ENCODE measurements at regions not wholly inside any gene's neighbourhood (a gene's known extent, or its start where the extent isn't known, plus 50 kb on each side); places are given as distances from the start of the nearest gene placed in this dataset.
A peak's percentile ranks its signal among the peaks of the same experiment; 100 is the strongest.

GRCh38 chr12:107549651-107550480, 135.7 kb upstream of the PWP1 start:
- no peaks in the 10 kb centered on the region for H3K4me1 Mint-ChIP-seq
- no peak overlapping the region for H3K4me3 Mint-ChIP-seq
- H3K27ac Mint-ChIP-seq = no peak overlapping the region
- no peak for ATAC-seq (replicated peaks)
- H3K36me3 Mint-ChIP-seq (ENCODE audit: low read depth) = peaks cover 12% of the 10 kb centered on the region
- H3K27me3 Mint-ChIP-seq = no peaks in the 10 kb centered on the region
- peaks cover 10% of the 10 kb centered on the region for H3K9me3 Mint-ChIP-seq

GRCh38 chr12:107551434-107551833, 134.2 kb upstream of the PWP1 start:
- ATAC-seq (replicated peaks) = no peak
- no peaks in the 10 kb centered on the region for H3K4me1 Mint-ChIP-seq
- no peak overlapping the region for H3K4me3 Mint-ChIP-seq
- peaks cover 3% of the 10 kb centered on the region for H3K36me3 Mint-ChIP-seq (ENCODE audit: low read depth)
- H3K27me3 Mint-ChIP-seq = no peaks in the 10 kb centered on the region
- H3K27ac Mint-ChIP-seq = no peak overlapping the region
- peaks cover 4% of the 10 kb centered on the region for H3K9me3 Mint-ChIP-seq

DNA sequence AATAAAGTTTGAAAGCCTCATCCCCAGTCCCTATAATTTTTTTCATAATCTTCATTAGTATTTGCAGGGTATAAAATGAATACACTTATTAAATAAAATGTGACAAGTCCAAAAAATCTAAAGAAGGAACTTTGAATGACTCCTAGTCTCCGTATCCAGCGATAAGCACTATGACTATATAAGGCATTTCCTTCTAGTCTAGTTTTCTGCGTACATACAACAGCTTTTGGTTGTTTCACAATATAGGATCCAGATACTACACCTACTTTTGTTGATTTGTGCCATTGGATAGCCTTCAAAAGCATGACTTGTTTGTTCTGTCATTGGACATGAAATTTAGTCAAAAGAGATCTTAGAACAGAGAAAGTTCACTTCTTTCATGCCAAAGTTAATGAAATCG, 133.3 kb upstream of the PWP1 start:
- H3K36me3 Mint-ChIP-seq (ENCODE audit: low read depth) = no peaks in the 10 kb centered on the region
- peaks cover 2% of the 10 kb centered on the region for H3K9me3 Mint-ChIP-seq
- ATAC-seq (replicated peaks) = no peak

DNA sequence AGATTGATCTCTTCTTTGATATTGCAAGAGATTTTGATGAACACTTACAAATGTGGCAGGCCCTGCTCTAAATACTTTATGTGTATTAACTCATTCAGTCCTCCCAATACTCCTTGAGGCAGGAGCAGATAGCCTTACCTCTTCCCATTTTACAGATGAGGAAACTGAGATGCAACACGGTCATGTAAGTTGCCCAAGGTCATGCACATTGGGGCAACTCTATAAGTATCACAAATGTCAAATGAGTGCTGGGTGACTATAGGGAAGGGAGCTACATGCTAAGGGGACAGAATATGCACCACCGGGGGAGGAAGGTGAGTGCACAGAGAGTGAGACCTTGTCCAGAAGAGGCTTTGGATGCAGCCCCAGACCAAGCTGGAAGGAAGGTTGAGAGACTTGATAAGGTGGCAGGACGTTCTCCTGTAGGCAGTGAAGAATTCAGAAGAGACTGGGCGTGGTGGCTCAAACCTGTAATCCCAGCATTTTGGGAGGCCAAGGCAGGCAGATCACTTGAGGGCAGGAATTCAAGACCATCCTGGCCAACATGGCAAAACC, 132.3 kb upstream of the PWP1 start:
- no peaks in the 10 kb centered on the region for H3K4me1 Mint-ChIP-seq
- H3K36me3 Mint-ChIP-seq (ENCODE audit: low read depth) = no peaks in the 10 kb centered on the region
- no peak overlapping the region for H3K4me3 Mint-ChIP-seq
- H3K27ac Mint-ChIP-seq = no peak overlapping the region
- no peak for ATAC-seq (replicated peaks)
- no peaks in the 10 kb centered on the region for H3K9me3 Mint-ChIP-seq
- no peaks in the 10 kb centered on the region for H3K27me3 Mint-ChIP-seq

More for the DNA sequence above, 133.3 kb upstream of the PWP1 start:
- Mint-ChIP-seq H3K4me3 (no peak overlapping the region), H3K27me3 (no peaks in the 10 kb centered on the region), H3K27ac (no peak overlapping the region), H3K4me1 (no peaks in the 10 kb centered on the region)

GRCh38 chr12:107554941-107555340, 130.7 kb upstream of the PWP1 start:
- H3K27me3 Mint-ChIP-seq = no peaks in the 10 kb centered on the region
- H3K36me3 Mint-ChIP-seq (ENCODE audit: low read depth) = no peaks in the 10 kb centered on the region
- no peaks in the 10 kb centered on the region for H3K9me3 Mint-ChIP-seq
- no peak for ATAC-seq (replicated peaks)
- no peak overlapping the region for H3K4me3 Mint-ChIP-seq
- H3K4me1 Mint-ChIP-seq = no peaks in the 10 kb centered on the region
- no peak overlapping the region for H3K27ac Mint-ChIP-seq

DNA sequence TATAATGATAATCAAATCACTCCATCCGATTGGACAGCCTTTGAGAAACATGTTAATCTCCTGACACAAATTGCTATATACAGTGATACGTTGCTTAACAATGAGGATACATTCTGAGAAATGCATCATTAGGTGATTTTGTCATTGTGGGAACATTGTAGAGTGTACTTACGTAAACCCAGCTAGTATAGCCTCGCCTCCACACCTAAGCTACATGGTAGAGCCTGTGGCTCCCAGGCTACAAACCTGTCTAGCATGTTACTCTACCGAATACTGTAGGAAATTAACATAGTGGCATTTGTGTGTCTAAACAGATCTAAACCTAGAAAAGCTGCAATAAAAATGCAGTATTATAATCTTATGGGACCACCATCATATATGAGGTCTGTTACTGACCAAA, 128.6 kb upstream of the PWP1 start:
- H3K4me1 Mint-ChIP-seq = no peaks in the 10 kb centered on the region
- H3K27me3 Mint-ChIP-seq = no peaks in the 10 kb centered on the region
- H3K4me3 Mint-ChIP-seq = no peak overlapping the region
- H3K9me3 Mint-ChIP-seq = no peaks in the 10 kb centered on the region
- H3K27ac Mint-ChIP-seq = no peak overlapping the region
- no peaks in the 10 kb centered on the region for H3K36me3 Mint-ChIP-seq (ENCODE audit: low read depth)
- ATAC-seq (replicated peaks) = no peak

DNA sequence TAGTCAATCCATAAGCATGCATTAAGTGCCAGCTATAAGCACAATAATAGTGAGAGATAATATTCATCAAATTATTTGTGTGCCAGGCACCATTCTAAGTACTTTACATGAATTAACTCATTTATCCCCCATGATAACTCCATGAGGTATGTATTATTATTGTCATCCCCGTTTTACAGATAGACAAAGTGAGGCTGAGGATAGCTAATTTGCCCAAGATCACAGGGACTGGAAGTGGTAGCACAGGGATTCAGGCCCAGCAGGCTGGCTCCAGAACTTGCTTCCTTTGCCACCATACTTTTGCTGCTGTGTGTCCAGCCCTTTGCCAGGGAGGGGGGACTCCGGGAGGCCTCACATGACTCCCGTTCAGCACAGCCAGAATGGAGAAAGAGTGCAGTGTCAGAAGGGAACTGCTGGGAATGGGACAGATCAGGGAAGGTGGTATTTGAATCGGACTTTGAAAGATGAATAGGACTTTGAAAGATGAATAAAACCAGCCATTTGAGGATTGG, 128.0 kb upstream of the PWP1 start:
- no peaks in the 10 kb centered on the region for H3K27me3 Mint-ChIP-seq
- H3K4me3 Mint-ChIP-seq = no peak overlapping the region
- no peak for ATAC-seq (replicated peaks)
- no peaks in the 10 kb centered on the region for H3K4me1 Mint-ChIP-seq
- H3K9me3 Mint-ChIP-seq = no peaks in the 10 kb centered on the region
- H3K36me3 Mint-ChIP-seq (ENCODE audit: low read depth) = no peaks in the 10 kb centered on the region
- H3K27ac Mint-ChIP-seq = peak overlapping the region; percentile 68

DNA sequence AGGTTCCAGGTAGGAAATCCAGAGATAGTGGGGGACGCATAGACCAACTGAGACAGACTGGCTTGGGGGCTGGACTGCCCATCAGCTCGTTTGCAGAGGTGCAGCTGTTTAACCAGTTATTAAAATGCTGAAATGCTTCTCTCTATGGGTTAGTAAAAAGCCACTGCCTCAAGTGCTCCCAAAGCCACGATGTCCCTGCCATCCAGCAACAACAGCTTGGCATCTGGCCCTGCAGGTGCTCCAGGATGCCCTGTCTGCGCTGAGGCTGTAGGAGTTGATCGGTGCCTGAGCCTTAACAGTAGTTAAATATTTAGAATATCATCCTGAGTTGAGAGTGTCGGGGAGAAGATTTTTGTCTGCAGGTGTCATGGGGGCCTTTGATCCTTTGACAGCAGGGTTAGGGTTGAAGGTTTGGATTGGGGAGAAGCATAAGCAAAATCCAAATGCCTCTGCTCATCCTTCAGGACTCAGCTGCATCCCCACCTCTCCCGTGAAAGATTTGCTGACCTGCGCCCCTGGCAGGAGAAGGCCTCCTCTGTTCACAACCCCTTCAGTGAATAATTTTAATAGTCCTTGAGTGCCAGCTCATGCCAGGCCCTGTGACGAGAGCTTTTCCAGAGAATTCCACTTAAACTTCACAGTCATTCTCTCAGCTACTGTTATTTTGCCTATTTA, 127.3 kb upstream of the PWP1 start:
- Mint-ChIP-seq H3K27me3 (no peaks in the 10 kb centered on the region), H3K9me3 (no peaks in the 10 kb centered on the region), H3K27ac (peak overlapping the region; percentile 68), H3K36me3 (ENCODE audit: low read depth) (no peaks in the 10 kb centered on the region), H3K4me1 (peaks cover 1% of the 10 kb centered on the region), H3K4me3 (no peak overlapping the region)
- no peak for ATAC-seq (replicated peaks)

DNA sequence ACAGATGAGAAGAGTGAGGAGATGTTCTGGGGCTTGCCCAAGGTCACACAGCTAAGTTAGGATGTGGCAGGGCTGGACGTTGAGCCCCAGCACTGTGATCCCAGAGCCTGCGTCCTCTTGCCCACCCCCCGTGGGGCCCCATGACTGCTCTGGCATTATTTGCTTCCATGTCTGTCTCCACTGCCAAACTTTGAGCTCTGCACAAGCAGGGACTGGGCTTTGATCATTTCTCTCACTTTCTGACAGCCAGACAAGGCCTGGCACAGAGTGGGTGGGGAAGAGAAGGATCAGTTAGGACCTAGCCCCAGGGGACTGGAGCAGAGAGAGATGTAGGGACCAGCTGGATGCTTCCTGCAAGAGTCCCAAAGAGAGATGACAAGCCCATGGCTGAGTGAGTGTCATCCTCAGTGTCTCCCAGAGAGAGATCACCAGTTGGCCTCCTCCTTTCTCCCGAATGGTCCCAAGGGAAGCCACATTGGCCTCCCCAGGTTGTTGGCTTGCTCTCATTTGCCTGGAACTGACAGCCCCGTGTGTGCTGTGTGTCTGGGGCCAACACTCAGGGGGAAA, 126.7 kb upstream of the PWP1 start:
- no peak overlapping the region for H3K4me3 Mint-ChIP-seq

DNA sequence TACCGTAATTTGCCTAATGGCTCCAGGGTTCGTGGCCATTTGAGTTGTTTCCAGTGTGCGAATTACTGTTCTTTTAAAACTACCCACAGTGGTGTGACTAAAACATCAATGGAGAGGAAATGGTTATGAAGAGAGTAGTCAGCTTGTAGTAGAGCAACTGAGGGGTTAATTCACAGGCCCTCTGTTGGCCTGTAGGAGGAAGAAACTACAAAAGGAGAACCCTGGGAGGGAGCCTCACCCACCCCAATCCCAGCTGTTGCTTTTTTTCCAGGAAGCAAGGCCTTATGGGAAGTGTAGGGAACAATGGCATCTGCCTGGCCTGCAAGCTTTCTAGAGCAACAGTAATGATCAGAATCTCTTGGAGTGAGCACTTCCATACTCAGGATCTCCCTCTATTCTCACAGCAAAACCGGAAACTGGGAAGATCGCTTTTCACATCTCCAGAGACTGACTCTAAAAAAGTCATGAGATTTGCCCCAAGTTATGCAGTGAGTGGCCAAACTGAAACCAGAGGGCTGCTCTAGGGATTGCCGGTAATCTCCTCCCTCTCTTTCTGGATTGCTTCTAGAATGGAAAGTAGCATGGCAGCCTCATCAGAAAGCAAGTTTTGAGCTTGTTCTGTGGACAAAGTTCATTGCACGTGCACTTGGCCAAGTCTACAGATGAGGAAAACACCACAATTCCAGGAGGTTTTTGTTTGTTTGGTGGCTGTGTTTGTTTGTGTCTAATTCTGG, 125.3 kb upstream of the PWP1 start:
- no peak for ATAC-seq (replicated peaks)
- H3K9me3 Mint-ChIP-seq = no peaks in the 10 kb centered on the region
- no peak overlapping the region for H3K4me3 Mint-ChIP-seq
- no peak overlapping the region for H3K27ac Mint-ChIP-seq
- H3K36me3 Mint-ChIP-seq (ENCODE audit: low read depth) = no peaks in the 10 kb centered on the region
- H3K27me3 Mint-ChIP-seq = no peaks in the 10 kb centered on the region
- peaks cover 6% of the 10 kb centered on the region for H3K4me1 Mint-ChIP-seq

More for the DNA sequence above, 126.7 kb upstream of the PWP1 start:
- H3K9me3 Mint-ChIP-seq = no peaks in the 10 kb centered on the region
- ATAC-seq (replicated peaks) = no peak
- no peak overlapping the region for H3K27ac Mint-ChIP-seq
- H3K4me1 Mint-ChIP-seq = peaks cover 6% of the 10 kb centered on the region
- no peaks in the 10 kb centered on the region for H3K27me3 Mint-ChIP-seq
- no peaks in the 10 kb centered on the region for H3K36me3 Mint-ChIP-seq (ENCODE audit: low read depth)

GRCh38 chr12:107560899-107561285, 124.7 kb upstream of the PWP1 start:
- no peaks in the 10 kb centered on the region for H3K9me3 Mint-ChIP-seq
- no peaks in the 10 kb centered on the region for H3K36me3 Mint-ChIP-seq (ENCODE audit: low read depth)
- H3K4me1 Mint-ChIP-seq = peaks cover 6% of the 10 kb centered on the region
- H3K27ac Mint-ChIP-seq = no peak overlapping the region
- H3K4me3 Mint-ChIP-seq = no peak overlapping the region
- H3K27me3 Mint-ChIP-seq = no peaks in the 10 kb centered on the region
- ATAC-seq (replicated peaks) = no peak

DNA sequence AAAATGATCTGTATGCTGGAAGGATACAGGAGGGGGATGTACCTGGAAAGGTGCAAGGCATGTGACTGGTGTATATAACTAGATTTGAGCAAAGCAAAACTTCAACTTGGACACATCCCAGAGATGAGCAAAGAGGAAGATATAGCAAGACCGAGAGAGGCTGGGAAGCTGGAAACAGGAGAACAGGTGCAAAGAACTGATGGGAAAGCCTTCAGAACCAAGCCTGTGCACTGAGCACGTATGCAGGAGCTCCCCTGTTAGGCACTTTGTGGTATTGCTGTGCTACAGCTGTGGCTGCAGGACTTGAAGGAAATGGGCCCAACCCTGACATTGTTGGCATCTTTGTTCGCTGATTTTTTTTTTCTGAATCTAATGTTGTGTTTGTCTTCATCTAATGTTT, 120.7 kb upstream of the PWP1 start:
- no peaks in the 10 kb centered on the region for H3K36me3 Mint-ChIP-seq (ENCODE audit: low read depth)
- H3K4me1 Mint-ChIP-seq = peaks cover 6% of the 10 kb centered on the region
- no peaks in the 10 kb centered on the region for H3K9me3 Mint-ChIP-seq
- no peak overlapping the region for H3K4me3 Mint-ChIP-seq
- no peaks in the 10 kb centered on the region for H3K27me3 Mint-ChIP-seq
- no peak overlapping the region for H3K27ac Mint-ChIP-seq
- ATAC-seq (replicated peaks) = no peak

DNA sequence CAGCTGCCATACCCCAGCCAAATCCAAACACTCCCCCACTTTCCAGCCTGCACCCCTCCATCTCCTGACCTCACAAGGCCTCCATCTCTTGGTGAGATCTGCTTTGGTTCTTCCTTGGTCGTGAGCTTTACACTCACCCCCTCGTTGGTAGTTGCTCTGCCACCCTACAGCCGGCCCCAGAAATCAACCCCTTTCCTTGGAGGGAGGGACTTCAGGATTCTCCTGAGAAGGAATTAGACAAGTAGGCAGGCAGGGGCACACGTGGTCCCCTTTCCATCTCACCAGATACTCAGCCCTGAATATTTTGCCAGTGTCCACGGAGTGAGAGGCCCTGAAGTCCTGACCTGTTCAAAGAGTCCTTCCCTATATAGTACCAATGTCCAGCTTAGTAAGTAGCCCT, 120.0 kb upstream of the PWP1 start:
- H3K36me3 Mint-ChIP-seq (ENCODE audit: low read depth) = no peaks in the 10 kb centered on the region
- no peak for ATAC-seq (replicated peaks)
- no peaks in the 10 kb centered on the region for H3K9me3 Mint-ChIP-seq
- H3K27ac Mint-ChIP-seq = no peak overlapping the region
- peaks cover 6% of the 10 kb centered on the region for H3K4me1 Mint-ChIP-seq
- no peak overlapping the region for H3K4me3 Mint-ChIP-seq
- H3K27me3 Mint-ChIP-seq = no peaks in the 10 kb centered on the region

DNA sequence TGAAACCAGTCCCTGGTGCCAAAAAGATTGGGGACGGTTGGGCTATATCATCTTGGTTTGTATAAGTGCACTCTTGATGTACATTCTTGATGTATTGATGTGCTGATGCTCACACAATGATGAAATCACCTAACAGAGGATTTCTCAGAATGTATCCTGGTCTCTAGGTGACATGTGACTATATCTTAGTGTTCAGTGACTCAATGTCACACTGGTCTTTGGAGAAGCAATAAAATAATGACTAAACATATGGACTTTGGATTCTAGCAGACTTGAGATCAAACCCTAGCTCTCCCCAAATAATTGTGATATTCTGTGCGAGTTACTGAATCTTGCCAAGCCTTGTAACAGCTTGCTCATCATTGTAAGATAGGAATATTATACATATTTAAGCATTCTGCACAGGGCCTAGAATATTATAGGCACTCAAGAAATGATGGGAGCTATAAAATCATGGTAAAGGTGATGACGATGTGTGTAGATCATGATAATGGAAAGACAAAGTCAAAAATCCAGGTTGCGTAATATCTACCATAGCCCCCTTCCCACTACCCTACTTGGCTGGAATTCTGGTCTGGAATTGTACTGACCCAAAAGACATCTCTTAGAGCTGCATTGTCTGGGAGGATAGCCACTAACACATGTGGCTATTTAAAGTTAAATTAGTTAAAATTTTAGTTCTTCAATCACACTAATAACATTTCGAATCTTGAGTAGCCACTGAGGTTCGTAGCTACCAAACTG, 117.6 kb upstream of the PWP1 start:
- H3K9me3 Mint-ChIP-seq = no peaks in the 10 kb centered on the region
- H3K27ac Mint-ChIP-seq = no peak overlapping the region
- peaks cover 6% of the 10 kb centered on the region for H3K4me1 Mint-ChIP-seq
- no peak for ATAC-seq (replicated peaks)
- no peak overlapping the region for H3K4me3 Mint-ChIP-seq
- H3K27me3 Mint-ChIP-seq = no peaks in the 10 kb centered on the region
- no peaks in the 10 kb centered on the region for H3K36me3 Mint-ChIP-seq (ENCODE audit: low read depth)

Data from activated T-helper 17 cell treated with anti-CD3 and anti-CD28 coated beads, Interleukin-2, amount 50 U/mL, for 72 hours (primary cell).